PC-3 (cell line): ENCODE measurements at regions not wholly inside any gene's neighbourhood (a gene's known extent, or its start where the extent isn't known, plus 50 kb on each side); places are given as distances from the start of the nearest gene placed in this dataset.

ENCODE experiments used
- CTCF ChIP-seq: fragments of 300-600 bp; sonication (generic); conservative IDR thresholded peaks from 2 replicates; pipeline ENCODE4 v1.5.1; 2017; ENCODE audit warnings: antibody characterized with exemption, low read depth, mild to moderate bottlenecking, low read length
- EZH2 ChIP-seq: fragments of 300-600 bp; sonication (generic); IDR thresholded peaks from one replicate; pipeline ENCODE4 v1.6.1; 2017; ENCODE audit warnings: antibody characterized with exemption, mild to moderate bottlenecking, low read length; ENCODE audit not compliant: unreplicated experiment

- TF ChIP-seq CTCF (no peak), EZH2 (no peak)
These were observed 52.6 kb downstream of the ERICH4 start for GRCh38 chr19:41495589-41495988.
